ENCODE measurements at regions not wholly inside any gene's neighbourhood (a gene's known extent, or its start where the extent isn't known, plus 50 kb on each side); places are given as distances from the start of the nearest gene placed in this dataset.
"Not testable (repeated sequence)": the region's sequence is repeated elsewhere in the genome, so short reads cannot be mapped to it uniquely, and the experiment has no call there.

DNA sequence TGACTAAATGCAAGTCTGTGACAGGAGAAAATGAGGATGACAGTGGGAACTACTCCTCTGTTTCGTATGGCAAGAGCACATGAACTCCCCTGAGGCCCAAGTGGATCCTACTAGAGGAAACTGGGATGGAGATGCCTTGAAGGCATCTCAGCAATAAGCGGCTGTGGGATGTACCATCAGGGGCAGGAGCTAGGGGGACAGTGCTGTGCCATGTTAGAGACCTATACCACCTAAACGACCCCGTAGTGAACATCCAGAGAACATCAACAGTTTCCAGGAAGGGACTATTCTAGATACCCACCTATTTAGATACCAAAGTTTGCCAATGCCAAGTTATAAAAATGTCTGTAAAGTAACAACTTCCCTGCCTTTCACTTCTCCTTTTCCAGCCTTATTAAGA is 860.8 kb upstream of the ACVR2A start:
- no peak for DNase-seq (ENCODE audit: low read depth, low spot score)

DNA sequence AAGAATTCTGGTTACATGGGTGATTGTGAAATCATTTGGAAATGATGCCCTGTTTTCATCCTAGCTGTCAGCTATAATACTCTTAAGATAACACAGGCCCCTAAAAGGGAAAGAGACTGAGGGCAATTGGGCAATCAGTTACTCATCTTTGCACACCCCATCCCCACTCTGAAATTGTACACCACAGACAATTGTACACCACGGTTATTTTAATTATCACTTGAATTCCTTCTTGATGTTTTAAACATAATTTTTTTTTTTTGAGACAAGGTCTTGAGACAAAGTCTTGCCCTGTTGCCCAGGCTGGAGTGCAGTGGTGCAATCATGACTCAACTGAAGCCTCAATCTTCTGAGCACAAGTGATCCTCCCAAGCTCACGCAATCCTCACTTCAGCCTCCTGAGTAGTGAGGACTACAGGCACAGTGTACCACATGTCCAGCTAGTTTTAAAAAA is 862.4 kb upstream of the ACVR2A start:
- no peak for DNase-seq (ENCODE audit: low read depth, low spot score)

- no peak for DNase-seq (ENCODE audit: low read depth, low spot score)
These were observed 862.9 kb upstream of the ACVR2A start for GRCh38 chr2:146981921-146982320.

DNA sequence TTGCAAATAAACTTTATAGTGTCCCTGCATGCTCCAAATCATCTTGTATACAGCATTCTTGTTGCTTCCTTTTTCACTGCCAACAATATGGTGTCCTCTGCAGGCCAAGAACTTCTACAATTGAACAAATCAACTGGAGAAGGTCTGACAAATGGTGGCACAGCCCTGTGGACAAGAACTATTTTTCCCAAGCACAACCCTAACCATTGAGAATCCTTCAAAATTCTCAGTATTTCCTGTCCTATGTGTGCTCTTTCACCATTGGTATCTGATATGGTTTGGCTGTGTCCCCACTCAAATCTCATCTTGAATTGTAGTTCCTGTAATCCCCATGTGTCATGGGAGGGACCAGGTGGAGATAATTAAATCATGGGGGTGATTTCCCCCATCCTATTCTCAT is 865.1 kb upstream of the ACVR2A start:
- no peak for DNase-seq (ENCODE audit: low read depth, low spot score)

DNA sequence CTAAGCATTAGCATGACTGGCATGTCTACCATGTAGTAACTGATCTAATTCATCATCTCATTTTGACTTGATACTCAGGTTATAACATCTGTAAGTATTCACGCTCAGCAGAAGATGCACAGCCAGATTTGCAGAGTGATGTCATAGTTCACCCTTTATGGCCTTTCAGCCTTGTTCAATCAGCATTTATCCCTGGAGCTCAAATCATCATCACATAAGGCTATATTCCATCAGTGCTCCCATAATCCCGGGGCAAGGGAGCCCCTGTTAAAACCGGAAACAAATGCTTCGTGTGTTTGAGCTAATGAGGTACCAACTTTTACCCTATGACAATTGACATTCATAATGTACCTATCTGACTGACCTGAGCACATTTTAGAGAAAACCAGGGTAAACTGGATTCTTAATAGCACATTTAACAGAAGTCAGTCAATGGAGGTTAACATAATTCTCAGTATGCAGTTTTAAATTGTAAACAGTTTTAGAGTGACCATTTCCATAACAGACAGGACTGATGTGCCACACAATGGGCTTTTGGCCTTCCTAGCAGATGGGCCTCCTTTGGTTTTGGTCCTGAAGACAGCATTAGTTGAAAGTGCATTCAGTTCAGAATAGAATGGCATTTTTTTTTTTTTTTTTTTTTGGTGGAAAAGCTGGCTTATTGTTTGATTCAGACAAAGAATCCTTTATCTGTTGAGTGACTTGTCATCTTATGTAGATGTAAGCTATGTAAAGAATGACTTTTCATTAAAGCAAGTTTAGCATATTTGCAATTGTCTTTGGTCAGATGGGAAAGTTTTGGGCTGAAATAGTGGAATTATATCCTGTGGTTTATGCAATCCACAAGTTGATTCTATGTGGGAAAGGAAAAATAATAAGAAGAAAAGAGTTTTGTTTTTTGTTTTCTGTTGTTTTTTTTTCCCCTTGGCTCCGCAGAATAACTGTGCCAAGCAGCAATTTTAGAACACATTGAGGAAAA is 866.0 kb upstream of the ACVR2A start:
- no peak for DNase-seq (ENCODE audit: low read depth, low spot score)

- not testable (repeated sequence) for DNase-seq (ENCODE audit: low read depth, low spot score)
These were observed 873.8 kb upstream of the ACVR2A start for GRCh38 chr2:146970981-146971380.

- peak; percentile 20 for DNase-seq (ENCODE audit: low read depth, low spot score)
These were observed 875.1 kb upstream of the ACVR2A start for GRCh38 chr2:146969703-146970102.

GRCh38 chr2:146964494-146964893 is 880.3 kb upstream of the ACVR2A start:
- no peak for DNase-seq (ENCODE audit: low read depth, low spot score)

DNA sequence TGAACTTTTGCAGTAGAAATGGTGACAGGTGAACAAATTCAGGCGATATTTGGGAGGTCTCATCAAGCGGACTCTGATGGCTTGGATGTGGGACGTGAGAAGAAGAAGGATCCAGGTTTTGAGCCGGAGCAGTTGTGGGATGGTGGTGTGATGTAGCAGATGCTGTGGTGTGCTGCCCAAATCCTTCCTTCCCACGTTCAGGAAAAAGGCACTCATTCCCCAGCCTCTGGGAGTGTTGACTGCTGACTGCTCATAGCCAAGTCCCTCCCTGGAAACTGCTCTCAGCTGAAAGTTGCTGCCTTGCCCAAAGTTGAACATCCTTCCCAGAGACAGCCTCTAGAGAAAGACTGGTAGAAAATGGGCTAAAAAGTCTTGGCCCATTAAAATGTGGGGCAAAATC is 890.3 kb upstream of the ACVR2A start:
- DNase-seq (ENCODE audit: low read depth, low spot score), result no peak

DNA sequence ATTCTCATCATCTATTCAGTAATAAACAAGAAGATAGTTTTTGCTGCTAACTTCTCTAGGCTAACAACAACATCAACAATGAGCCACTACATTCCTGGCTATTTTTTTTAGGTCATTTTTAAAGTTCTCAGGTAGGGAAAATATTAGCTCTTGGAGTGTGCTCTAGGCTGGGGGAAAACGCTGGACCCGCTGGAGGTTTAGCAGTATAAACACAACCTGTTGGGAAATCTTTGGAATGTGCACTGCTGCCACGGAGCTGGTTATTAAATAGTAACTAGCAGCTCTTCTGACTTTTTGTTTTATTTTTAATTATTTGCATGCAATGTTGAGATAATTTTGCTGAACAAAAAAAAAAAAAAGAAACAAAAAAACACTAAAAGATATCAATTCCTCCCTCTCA is 892.1 kb upstream of the ACVR2A start:
- DNase-seq (ENCODE audit: low read depth, low spot score), result no peak

GRCh38 chr2:146950911-146951310 is 893.9 kb upstream of the ACVR2A start:
- no peak for DNase-seq (ENCODE audit: low read depth, low spot score)

DNA sequence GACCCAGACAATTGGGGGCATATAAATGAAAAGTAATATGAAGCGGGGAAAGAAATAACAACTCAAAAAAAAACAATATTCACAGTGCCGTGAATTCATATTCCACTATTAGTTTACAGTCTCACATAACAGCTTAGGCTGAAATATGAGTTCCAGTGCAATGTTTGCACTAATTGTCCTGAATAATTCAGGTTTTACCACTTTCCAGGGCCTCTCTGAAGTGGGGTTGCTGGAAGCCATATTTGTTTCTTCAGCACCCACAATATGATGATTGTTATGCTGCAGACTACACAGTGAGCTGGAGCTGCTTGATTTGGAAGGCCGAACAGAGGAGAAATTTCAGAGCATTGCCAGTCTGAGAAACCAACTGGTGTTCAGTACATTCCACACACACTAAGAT is 894.5 kb upstream of the ACVR2A start:
- no peak for DNase-seq (ENCODE audit: low read depth, low spot score)

GRCh38 chr2:146949400-146949799 is 895.4 kb upstream of the ACVR2A start:
- no peak for DNase-seq (ENCODE audit: low read depth, low spot score)

GRCh38 chr2:146944601-146945000 is 900.2 kb upstream of the ACVR2A start:
- no peak for DNase-seq (ENCODE audit: low read depth, low spot score)

GRCh38 chr2:146939991-146940685 is 904.7 kb upstream of the ACVR2A start:
- no peak for DNase-seq (ENCODE audit: low read depth, low spot score)

DNA sequence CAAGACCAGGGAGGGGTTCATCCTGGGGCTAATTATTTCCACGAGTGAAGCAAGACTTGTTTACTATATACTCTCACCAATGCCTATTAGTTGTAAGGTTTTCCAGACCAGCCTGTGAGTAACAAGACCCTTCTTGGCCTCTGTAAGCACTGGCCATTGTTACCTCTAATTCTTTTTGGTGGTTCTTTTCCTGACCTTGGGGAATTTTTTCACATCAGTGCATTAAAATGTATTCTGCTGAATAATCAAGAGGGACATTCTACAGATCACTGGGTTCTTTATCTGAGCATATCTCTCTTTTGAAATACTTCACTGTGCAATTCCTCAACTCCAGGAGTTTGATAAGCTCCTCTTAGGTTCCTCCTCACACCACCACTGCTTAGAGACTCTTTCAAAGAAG is 909.9 kb upstream of the ACVR2A start:
- DNase-seq (ENCODE audit: low read depth, low spot score), result no peak

DNA sequence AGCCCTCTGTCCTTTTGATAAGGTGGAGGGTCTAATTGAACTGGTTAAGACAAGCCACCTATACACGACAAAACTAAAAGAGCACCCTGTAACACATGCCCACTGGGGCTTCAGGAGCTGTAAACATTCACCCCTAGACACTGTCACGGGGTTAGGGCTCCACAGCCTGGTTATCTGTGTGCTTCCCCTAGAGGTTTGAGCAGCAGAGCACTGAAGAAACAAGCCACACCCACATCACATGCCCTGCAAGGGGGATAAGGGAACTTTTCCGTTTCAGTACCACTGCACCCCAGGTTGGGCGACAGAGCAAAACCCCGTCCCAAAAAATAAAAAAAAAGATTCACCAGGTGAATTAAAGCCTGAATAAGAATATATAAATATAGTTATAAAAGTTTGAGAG is 913.7 kb upstream of the ACVR2A start:
- DNase-seq (ENCODE audit: low read depth, low spot score), result no peak

DNA sequence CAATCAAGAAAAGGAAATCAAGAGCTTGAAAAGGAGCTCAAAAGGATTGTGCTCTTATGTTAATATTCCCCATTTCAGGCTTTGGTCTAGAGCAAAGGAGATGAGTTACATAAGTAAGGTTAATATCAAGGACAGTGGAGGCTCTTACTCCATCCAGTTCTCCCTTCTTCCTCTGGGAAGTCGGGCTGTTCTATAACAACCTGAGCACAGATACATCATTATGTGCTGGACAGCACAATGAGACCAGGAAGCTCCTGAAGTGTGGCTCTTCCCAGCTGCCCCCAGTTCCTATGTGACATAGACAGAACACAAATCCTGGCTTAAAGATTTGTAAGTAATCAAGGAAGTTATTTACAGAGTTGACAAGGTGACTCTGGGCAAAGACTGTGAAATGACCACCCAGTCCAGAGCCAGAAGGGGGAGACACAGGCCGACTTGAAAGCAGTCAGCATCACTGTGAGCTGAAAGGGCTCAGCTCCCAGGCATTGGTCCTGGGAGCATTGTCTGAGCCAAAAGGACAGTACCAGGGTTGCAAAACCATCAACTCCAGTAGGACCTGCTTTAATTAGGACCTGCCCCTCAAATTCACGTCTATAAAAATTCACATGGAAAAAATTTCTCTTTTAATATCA is 917.6 kb upstream of the ACVR2A start:
- peak; percentile 35 for DNase-seq (ENCODE audit: low read depth, low spot score)

- DNase-seq (ENCODE audit: low read depth, low spot score), result no peak
These were observed 926.5 kb upstream of the ACVR2A start for GRCh38 chr2:146918280-146918679.

DNA sequence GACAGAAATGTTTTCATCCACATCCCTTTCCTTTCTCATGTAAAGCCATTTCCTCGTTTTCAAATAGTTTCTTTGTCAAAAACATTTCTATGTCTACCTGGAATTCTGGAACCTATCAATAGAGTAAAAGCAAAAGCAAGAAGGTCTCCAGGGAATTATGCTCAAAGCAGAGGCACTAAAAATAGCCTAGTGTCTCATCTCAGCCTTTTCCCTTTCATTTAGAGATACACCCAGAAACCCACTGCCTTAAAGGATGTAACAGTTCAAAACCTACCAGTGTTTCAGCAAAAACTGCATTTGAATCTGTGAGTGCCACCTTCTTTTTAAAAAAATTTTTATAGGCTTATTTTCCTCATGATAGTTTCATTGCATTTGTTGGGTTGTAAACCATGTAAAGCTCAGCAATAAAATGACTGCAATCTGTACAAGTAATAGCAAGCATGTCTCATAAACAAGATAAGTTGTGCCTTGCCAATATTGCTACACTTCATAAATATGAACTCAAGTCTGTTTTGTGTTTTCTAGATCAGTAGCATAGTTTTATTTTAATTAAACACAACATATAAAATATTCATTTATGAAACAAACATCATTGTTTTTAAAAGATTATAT is 927.3 kb upstream of the ACVR2A start:
- DNase-seq (ENCODE audit: low read depth, low spot score), result no peak

- no peak for DNase-seq (ENCODE audit: low read depth, low spot score)
These were observed 927.9 kb upstream of the ACVR2A start for GRCh38 chr2:146916914-146917313.

GRCh38 chr2:146913476-146913875 is 931.4 kb upstream of the ACVR2A start:
- no peak for DNase-seq (ENCODE audit: low read depth, low spot score)
